ENCODE measurements at regions not wholly inside any gene's neighbourhood (a gene's known extent, or its start where the extent isn't known, plus 50 kb on each side); places are given as distances from the start of the nearest gene placed in this dataset.

DNA sequence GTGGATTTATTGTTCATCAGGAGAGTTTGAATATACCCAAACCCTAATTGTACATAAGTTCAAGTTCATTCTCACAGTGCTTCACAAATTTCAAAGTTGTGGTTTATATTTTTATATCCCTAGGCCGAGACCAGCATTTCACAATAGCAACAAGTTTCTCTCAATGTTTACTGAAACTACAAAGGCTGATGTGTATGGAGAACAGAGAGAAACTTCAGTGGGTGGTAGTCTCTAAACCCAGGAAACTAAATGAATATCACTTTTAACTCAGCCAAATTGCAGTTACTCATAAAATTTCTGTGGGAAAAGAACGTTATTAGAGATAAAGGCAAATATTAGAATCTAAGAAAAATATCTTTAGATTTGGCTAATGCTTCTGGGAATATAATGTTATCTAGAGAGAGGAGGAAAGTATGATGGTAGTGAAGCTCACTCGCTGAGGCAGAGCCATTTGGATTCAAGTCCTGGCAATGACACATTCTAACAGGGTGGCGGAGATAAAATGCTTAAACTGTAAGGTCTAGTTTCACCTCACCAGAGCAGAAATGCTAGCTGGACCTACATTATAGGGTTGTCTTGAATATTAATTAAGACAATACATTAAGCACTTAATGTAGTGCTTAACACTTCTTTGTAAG, 514.8 kb downstream of the EPHA3 start:
- CTCF ChIA-PET = no interaction called here
- Histone ChIP-seq H3K4me1 (ENCODE audit: control insufficient read depth, insufficient read depth, low read length) (no peaks in the 10 kb centered on the region), H3K36me3 (ENCODE audit: control insufficient read depth in 2 of 2, insufficient read depth in 1 of 2, low read length in 2 of 2) (no peaks in the 10 kb centered on the region), H3K9me3 (ENCODE audit: control insufficient read depth, insufficient read depth, low read depth, low read length) (no peaks in the 10 kb centered on the region), H3K27ac (ENCODE audit: extremely low read depth, low read depth, low read length) (no peak overlapping the region), H3K4me3 (ENCODE audit: low read depth, low read length) (no peak overlapping the region)
- POLR2A ChIA-PET = no interaction called here
- TF ChIP-seq SETDB1 (IDR thresholded peaks at IDR 0.05; ENCODE audit: insufficient read length, low read length) (no peak), ZNF324 (tag by site-specific recombination; IDR thresholded peaks at IDR 0.05) (no peak)

- Histone ChIP-seq H3K4me3 (ENCODE audit: low read depth, low read length) (no peak overlapping the region), H3K27ac (ENCODE audit: extremely low read depth, low read depth, low read length) (no peak overlapping the region), H3K9me3 (ENCODE audit: control insufficient read depth, insufficient read depth, low read depth, low read length) (no peaks in the 10 kb centered on the region), H3K4me1 (ENCODE audit: control insufficient read depth, insufficient read depth, low read length) (no peaks in the 10 kb centered on the region), H3K36me3 (ENCODE audit: control insufficient read depth in 2 of 2, insufficient read depth in 1 of 2, low read length in 2 of 2) (no peaks in the 10 kb centered on the region)
- POLR2A ChIA-PET = no interaction called here
- CTCF ChIA-PET = no interaction called here
- TF ChIP-seq ZBTB21 (tag by site-specific recombination; IDR thresholded peaks at IDR 0.05) (no peak), ZNF777 (tag by site-specific recombination; IDR thresholded peaks at IDR 0.05; ENCODE audit: borderline replicate concordance) (no peak)
These were observed 517.1 kb downstream of the EPHA3 start for GRCh38 chr3:89624494-89624893.

- POLR2A ChIA-PET = no interaction called here
- CTCF ChIA-PET = no interaction called here
These were observed 518.5 kb downstream of the EPHA3 start for GRCh38 chr3:89625945-89626344.

More at GRCh38 chr3:89625945-89626344, 518.5 kb downstream of the EPHA3 start:
- no peaks in the 10 kb centered on the region for H3K9me3 ChIP-seq (ENCODE audit: control insufficient read depth, insufficient read depth, low read depth, low read length)
- H3K36me3 ChIP-seq (ENCODE audit: control insufficient read depth in 2 of 2, insufficient read depth in 1 of 2, low read length in 2 of 2) = no peaks in the 10 kb centered on the region
- no peaks in the 10 kb centered on the region for H3K4me1 ChIP-seq (ENCODE audit: control insufficient read depth, insufficient read depth, low read length)
- TF ChIP-seq HOXD13 (CRISPR knock-in tag; IDR thresholded peaks at IDR 0.05; ENCODE audit: borderline replicate concordance) (no peak), SP3 (tag by site-specific recombination; IDR thresholded peaks at IDR 0.05) (no peak), ZSCAN5A (tag by site-specific recombination; IDR thresholded peaks at IDR 0.05) (no peak), ZNF571 (tag by site-specific recombination; IDR thresholded peaks at IDR 0.05) (no peak), ZFP3 (tag by site-specific recombination; IDR thresholded peaks at IDR 0.05; ENCODE audit: low read depth) (no peak), ZBTB21 (tag by site-specific recombination; IDR thresholded peaks at IDR 0.05) (no peak), FEZF1 (tag by site-specific recombination; IDR thresholded peaks at IDR 0.05) (no peak), ZNF174 (tag by site-specific recombination; IDR thresholded peaks at IDR 0.05) (no peak), SP2 (tag by site-specific recombination; IDR thresholded peaks at IDR 0.05) (no peak), MYNN (tag by site-specific recombination; IDR thresholded peaks at IDR 0.05; ENCODE audit: borderline replicate concordance) (no peak), ZNF132 (tag by site-specific recombination; IDR thresholded peaks at IDR 0.05; ENCODE audit: borderline replicate concordance) (no peak), GLIS1 (tag by site-specific recombination; IDR thresholded peaks at IDR 0.05) (no peak), ZNF521 (tag by site-specific recombination; IDR thresholded peaks at IDR 0.05) (no peak), ZNF514 (tag by site-specific recombination; IDR thresholded peaks at IDR 0.05) (no peak), SETDB1 (IDR thresholded peaks at IDR 0.05; ENCODE audit: insufficient read length, low read length) (no peak), ZBTB17 (tag by site-specific recombination; IDR thresholded peaks at IDR 0.05) (no peak), YY2 (tag by site-specific recombination; IDR thresholded peaks at IDR 0.05) (no peak), MEIS1 (CRISPR knock-in tag; IDR thresholded peaks at IDR 0.05; ENCODE audit: borderline replicate concordance) (no peak), ZNF585B (tag by site-specific recombination; IDR thresholded peaks at IDR 0.05) (no peak)
- TF ChIP-seq, protein P1, sequence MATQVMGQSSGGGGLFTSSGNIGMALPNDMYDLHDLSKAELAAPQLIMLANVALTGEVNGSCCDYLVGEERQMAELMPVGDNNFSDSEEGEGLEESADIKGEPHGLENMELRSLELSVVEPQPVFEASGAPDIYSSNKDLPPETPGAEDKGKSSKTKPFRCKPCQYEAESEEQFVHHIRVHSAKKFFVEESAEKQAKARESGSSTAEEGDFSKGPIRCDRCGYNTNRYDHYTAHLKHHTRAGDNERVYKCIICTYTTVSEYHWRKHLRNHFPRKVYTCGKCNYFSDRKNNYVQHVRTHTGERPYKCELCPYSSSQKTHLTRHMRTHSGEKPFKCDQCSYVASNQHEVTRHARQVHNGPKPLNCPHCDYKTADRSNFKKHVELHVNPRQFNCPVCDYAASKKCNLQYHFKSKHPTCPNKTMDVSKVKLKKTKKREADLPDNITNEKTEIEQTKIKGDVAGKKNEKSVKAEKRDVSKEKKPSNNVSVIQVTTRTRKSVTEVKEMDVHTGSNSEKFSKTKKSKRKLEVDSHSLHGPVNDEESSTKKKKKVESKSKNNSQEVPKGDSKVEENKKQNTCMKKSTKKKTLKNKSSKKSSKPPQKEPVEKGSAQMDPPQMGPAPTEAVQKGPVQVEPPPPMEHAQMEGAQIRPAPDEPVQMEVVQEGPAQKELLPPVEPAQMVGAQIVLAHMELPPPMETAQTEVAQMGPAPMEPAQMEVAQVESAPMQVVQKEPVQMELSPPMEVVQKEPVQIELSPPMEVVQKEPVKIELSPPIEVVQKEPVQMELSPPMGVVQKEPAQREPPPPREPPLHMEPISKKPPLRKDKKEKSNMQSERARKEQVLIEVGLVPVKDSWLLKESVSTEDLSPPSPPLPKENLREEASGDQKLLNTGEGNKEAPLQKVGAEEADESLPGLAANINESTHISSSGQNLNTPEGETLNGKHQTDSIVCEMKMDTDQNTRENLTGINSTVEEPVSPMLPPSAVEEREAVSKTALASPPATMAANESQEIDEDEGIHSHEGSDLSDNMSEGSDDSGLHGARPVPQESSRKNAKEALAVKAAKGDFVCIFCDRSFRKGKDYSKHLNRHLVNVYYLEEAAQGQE (tag by site-specific recombination; IDR thresholded peaks at IDR 0.05) = no peak
- H3K4me3 ChIP-seq (ENCODE audit: low read depth, low read length) = no peak overlapping the region
- H3K27ac ChIP-seq (ENCODE audit: extremely low read depth, low read depth, low read length) = no peak overlapping the region

All from HEK293 (cell line).